Body of pancreas (tissue), 4 donors: ENCODE measurements at regions not wholly inside any gene's neighbourhood (a gene's known extent, or its start where the extent isn't known, plus 50 kb on each side); places are given as distances from the start of the nearest gene placed in this dataset.

Source experiments
- POLR2A ChIP-seq, 3 donors: fragments of 450-650 bp; IDR thresholded peaks; one replicate each; pipeline ENCODE4 v1.6.1; 2016; ENCODE audit warnings: antibody characterized with exemption in 3 of 3, mild to moderate bottlenecking in 2 of 3
- TF ChIP-seq, protein P1 (sequence below), 7 experiments: fragments of 450-650 bp in 4 of 7; fragments of 200-600 bp in 3 of 7; sonication (generic) in 3 of 7; IDR thresholded peaks; one replicate each; pipeline ENCODE4 v1.5.1; 2016 to 2019; ENCODE audit warnings: antibody characterized with exemption in 7 of 7

DNA sequence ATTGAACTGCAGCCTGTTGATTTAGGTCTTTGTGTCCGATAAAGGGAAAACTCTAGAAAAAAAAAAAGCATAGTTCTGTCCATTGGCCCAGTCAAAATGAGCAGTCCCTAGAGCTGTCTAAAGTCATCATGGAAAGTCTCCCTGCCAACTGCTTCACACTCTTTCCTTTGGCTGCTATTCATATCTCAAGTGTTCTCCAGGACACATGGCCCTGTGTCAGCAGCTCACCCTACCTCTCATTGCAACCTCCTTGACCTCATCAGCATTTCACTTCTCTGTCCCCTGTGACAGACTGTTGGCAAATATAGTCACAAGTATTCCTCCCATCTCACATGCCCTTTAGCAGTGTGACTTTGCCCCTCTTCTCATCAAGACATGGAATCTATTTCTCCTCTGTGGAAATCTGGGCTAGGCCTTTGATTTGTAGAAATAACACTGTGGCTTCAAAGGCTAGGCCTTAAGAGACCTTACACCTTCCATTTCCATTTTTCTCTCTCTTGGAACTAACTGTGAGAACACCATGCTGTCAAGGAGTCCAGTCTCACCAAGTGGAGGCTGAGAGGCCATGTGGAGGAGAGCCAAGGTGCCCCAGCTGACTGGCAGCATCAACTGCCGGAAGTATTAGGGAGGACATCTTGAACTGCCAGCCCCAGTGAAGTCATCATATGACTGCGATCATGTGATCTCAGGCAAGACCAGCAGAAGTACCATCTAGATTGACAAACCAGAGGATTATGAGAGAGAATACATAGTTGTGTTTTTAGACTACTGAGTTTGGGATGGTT, 149.4 kb upstream of the TARS1 start:
- TF ChIP-seq, protein P1, sequence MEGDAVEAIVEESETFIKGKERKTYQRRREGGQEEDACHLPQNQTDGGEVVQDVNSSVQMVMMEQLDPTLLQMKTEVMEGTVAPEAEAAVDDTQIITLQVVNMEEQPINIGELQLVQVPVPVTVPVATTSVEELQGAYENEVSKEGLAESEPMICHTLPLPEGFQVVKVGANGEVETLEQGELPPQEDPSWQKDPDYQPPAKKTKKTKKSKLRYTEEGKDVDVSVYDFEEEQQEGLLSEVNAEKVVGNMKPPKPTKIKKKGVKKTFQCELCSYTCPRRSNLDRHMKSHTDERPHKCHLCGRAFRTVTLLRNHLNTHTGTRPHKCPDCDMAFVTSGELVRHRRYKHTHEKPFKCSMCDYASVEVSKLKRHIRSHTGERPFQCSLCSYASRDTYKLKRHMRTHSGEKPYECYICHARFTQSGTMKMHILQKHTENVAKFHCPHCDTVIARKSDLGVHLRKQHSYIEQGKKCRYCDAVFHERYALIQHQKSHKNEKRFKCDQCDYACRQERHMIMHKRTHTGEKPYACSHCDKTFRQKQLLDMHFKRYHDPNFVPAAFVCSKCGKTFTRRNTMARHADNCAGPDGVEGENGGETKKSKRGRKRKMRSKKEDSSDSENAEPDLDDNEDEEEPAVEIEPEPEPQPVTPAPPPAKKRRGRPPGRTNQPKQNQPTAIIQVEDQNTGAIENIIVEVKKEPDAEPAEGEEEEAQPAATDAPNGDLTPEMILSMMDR (IDR thresholded peaks at IDR 0.05) = no peak
- TF ChIP-seq POLR2A (IDR thresholded peaks at IDR 0.05) = no peak
